Loucy (cell line): ENCODE measurements at regions not wholly inside any gene's neighbourhood (a gene's known extent, or its start where the extent isn't known, plus 50 kb on each side); places are given as distances from the start of the nearest gene placed in this dataset.

Source experiments
- EZH2phosphoT487 ChIP-seq: fragments of 200-600 bp; IDR thresholded peaks from 2 replicates; pipeline ENCODE4 v1.6.1; 2018; ENCODE audit warnings: antibody characterized with exemption, mild to moderate bottlenecking, moderate library complexity, borderline replicate concordance
- TF ChIP-seq, protein P1 (sequence below): fragments of 200-600 bp; sonication (generic); conservative IDR thresholded peaks from 2 replicates; pipeline ENCODE4 v1.5.1; 2014; ENCODE audit warnings: mild to moderate bottlenecking, antibody characterized with exemption, low read length

GRCh38 chr7:125924037-125924436, 994.4 kb upstream of the POT1 start:
- TF ChIP-seq, protein P1, sequence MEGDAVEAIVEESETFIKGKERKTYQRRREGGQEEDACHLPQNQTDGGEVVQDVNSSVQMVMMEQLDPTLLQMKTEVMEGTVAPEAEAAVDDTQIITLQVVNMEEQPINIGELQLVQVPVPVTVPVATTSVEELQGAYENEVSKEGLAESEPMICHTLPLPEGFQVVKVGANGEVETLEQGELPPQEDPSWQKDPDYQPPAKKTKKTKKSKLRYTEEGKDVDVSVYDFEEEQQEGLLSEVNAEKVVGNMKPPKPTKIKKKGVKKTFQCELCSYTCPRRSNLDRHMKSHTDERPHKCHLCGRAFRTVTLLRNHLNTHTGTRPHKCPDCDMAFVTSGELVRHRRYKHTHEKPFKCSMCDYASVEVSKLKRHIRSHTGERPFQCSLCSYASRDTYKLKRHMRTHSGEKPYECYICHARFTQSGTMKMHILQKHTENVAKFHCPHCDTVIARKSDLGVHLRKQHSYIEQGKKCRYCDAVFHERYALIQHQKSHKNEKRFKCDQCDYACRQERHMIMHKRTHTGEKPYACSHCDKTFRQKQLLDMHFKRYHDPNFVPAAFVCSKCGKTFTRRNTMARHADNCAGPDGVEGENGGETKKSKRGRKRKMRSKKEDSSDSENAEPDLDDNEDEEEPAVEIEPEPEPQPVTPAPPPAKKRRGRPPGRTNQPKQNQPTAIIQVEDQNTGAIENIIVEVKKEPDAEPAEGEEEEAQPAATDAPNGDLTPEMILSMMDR: no peak
- TF ChIP-seq EZH2phosphoT487: no peak
